ENCODE measurements at regions not wholly inside any gene's neighbourhood (a gene's known extent, or its start where the extent isn't known, plus 50 kb on each side); places are given as distances from the start of the nearest gene placed in this dataset.

DNA sequence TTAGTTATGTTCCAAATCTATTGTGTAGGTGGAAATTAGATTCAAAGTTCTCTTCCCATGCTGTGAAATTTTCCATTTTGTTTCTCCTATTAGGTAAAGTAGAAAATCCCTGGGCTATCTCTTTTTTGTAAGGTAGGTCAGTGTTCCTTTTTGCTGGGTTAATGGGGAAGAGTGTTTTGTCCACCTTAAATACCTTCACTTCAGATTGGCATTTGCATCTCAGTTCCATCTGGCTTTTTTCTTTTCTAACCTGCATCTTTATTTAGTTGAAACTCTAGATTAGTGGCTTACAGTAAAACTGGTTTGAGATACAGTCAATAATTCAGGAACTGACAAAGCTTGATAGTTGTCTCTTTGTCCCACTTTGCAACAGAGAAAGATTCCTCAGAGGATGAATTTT, 1115.8 kb downstream of the PDHA2 start:
- TF ChIP-seq CTCF (IDR thresholded peaks at IDR 0.05), result no peak
- no peak for TF ChIP-seq EZH2 (IDR thresholded peaks at IDR 0.05; ENCODE audit: borderline replicate concordance, insufficient read depth, low read depth, low read length, poor library complexity, severe bottlenecking)
